ENCODE measurements at regions not wholly inside any gene's neighbourhood (a gene's known extent, or its start where the extent isn't known, plus 50 kb on each side); places are given as distances from the start of the nearest gene placed in this dataset.

DNA sequence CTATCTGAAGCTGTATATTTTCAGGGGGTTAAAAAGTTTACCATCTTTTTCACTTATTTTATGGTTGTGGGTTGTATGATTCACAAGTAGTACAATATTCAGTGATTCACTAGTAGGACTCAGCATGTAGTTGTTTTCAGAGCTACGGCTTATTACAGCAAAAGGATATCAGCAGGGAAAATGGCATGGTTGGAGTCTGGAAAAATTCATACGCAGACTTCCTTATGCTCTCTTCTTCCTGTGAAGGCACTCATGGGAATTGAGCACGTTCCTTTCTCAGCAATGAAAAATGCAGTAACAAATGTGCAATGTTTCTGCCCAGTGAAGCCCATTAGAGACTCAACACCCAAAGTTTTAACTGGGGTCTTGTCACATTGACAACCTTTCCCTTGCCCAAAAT is 250.5 kb downstream of the KCNN2 start:
- TF ChIP-seq ATF3 (IDR thresholded peaks at IDR 0.05) (no peak), TAF1 (conservative IDR thresholded peaks at IDR 0.05) (no peak), RXRA (IDR thresholded peaks at IDR 0.05) (no peak), RAD21 (IDR thresholded peaks at IDR 0.05) (no peak), SP1 (IDR thresholded peaks at IDR 0.05) (no peak)
- TF ChIP-seq, protein P1, sequence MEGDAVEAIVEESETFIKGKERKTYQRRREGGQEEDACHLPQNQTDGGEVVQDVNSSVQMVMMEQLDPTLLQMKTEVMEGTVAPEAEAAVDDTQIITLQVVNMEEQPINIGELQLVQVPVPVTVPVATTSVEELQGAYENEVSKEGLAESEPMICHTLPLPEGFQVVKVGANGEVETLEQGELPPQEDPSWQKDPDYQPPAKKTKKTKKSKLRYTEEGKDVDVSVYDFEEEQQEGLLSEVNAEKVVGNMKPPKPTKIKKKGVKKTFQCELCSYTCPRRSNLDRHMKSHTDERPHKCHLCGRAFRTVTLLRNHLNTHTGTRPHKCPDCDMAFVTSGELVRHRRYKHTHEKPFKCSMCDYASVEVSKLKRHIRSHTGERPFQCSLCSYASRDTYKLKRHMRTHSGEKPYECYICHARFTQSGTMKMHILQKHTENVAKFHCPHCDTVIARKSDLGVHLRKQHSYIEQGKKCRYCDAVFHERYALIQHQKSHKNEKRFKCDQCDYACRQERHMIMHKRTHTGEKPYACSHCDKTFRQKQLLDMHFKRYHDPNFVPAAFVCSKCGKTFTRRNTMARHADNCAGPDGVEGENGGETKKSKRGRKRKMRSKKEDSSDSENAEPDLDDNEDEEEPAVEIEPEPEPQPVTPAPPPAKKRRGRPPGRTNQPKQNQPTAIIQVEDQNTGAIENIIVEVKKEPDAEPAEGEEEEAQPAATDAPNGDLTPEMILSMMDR (IDR thresholded peaks at IDR 0.05; ENCODE audit: low read depth, low read length, missing input control): no peak

Measured in liver (tissue), 3 donors.